ENCODE measurements at regions not wholly inside any gene's neighbourhood (a gene's known extent, or its start where the extent isn't known, plus 50 kb on each side); places are given as distances from the start of the nearest gene placed in this dataset.

GRCh38 chr6:43953794-43954310 lies 173.4 kb downstream of the MRPL14 start (continued):
- TF ChIP-seq PAX8 (CRISPR knock-in tag; IDR thresholded peaks at IDR 0.05; ENCODE audit: borderline replicate concordance): 0 out of 2 replicates have a peak, but pooled peaks have one; percentile 25
- 0 out of 2 replicates have a peak, but pooled peaks have one; percentile 21 for TF ChIP-seq ZMYM3 (CRISPR knock-in tag; IDR thresholded peaks at IDR 0.05)
- TF ChIP-seq ZNF577 (CRISPR knock-in tag; IDR thresholded peaks at IDR 0.05; ENCODE audit: borderline replicate concordance, low read depth): no peak
- TF ChIP-seq SKIL (CRISPR knock-in tag; IDR thresholded peaks at IDR 0.05; ENCODE audit: borderline replicate concordance): peak; percentile 67
- TF ChIP-seq GABPA (IDR thresholded peaks at IDR 0.05; ENCODE audit: low read depth, low read length): no peak
- no peak for TF ChIP-seq GABPA (CRISPR knock-in tag; IDR thresholded peaks at IDR 0.05; ENCODE audit: low read depth)
- TF ChIP-seq NCOA2 (CRISPR knock-in tag; IDR thresholded peaks at IDR 0.05): 0 out of 2 replicates have a peak, but pooled peaks have one; percentile 26
- TF ChIP-seq TCF7 (IDR thresholded peaks at IDR 0.05; ENCODE audit: low read depth): no peak
- no peak for TF ChIP-seq PLRG1 (conservative IDR thresholded peaks at IDR 0.05)
- TF ChIP-seq, protein P1, sequence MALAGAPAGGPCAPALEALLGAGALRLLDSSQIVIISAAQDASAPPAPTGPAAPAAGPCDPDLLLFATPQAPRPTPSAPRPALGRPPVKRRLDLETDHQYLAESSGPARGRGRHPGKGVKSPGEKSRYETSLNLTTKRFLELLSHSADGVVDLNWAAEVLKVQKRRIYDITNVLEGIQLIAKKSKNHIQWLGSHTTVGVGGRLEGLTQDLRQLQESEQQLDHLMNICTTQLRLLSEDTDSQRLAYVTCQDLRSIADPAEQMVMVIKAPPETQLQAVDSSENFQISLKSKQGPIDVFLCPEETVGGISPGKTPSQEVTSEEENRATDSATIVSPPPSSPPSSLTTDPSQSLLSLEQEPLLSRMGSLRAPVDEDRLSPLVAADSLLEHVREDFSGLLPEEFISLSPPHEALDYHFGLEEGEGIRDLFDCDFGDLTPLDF (CRISPR knock-in tag; IDR thresholded peaks at IDR 0.05): no peak
- no peak for TF ChIP-seq ATF1 (CRISPR knock-in tag; IDR thresholded peaks at IDR 0.05)
- TF ChIP-seq E2F2 (CRISPR knock-in tag; IDR thresholded peaks at IDR 0.05; ENCODE audit: borderline replicate concordance): peak; percentile 20; the same call in 1 of the 2 replicates
- 0 out of 2 replicates have a peak, but pooled peaks have one; percentile 9 for TF ChIP-seq GATAD1 (CRISPR knock-in tag; IDR thresholded peaks at IDR 0.05)
- peak; percentile 69; the same call in 1 of the 2 replicates for TF ChIP-seq ESRRA (CRISPR knock-in tag; IDR thresholded peaks at IDR 0.05; ENCODE audit: low read depth)
- peak; percentile 27; the same call in 1 of the 2 replicates for TF ChIP-seq ARID4A (CRISPR knock-in tag; IDR thresholded peaks at IDR 0.05; ENCODE audit: borderline replicate concordance)
- no peak for TF ChIP-seq ZNF296 (CRISPR knock-in tag; conservative IDR thresholded peaks at IDR 0.05)
- no peak for TF ChIP-seq NCOR1 (IDR thresholded peaks at IDR 0.05; ENCODE audit: borderline replicate concordance, low read length)
- TF ChIP-seq ZNF17 (CRISPR knock-in tag; IDR thresholded peaks at IDR 0.05): 0 out of 2 replicates have a peak, but pooled peaks have one; percentile 22
- no peak for TF ChIP-seq ZNF782 (CRISPR knock-in tag; IDR thresholded peaks at IDR 0.05; ENCODE audit: borderline replicate concordance)
- TF ChIP-seq FOXA1 (IDR thresholded peaks at IDR 0.05): no peak
- peak; percentile 33; the same call in 1 of the 2 replicates for TF ChIP-seq FOXA1 (CRISPR knock-in tag; IDR thresholded peaks at IDR 0.05)
- TF ChIP-seq MXD1 (CRISPR knock-in tag; IDR thresholded peaks at IDR 0.05): peak; percentile 46; the same call in 1 of the 2 replicates
- no peak for TF ChIP-seq ZNF143 (CRISPR knock-in tag; IDR thresholded peaks at IDR 0.05)
